ENCODE measurements at regions not wholly inside any gene's neighbourhood (a gene's known extent, or its start where the extent isn't known, plus 50 kb on each side); places are given as distances from the start of the nearest gene placed in this dataset.
"Not testable (repeated sequence)": the region's sequence is repeated elsewhere in the genome, so short reads cannot be mapped to it uniquely, and the experiment has no call there.

DNA sequence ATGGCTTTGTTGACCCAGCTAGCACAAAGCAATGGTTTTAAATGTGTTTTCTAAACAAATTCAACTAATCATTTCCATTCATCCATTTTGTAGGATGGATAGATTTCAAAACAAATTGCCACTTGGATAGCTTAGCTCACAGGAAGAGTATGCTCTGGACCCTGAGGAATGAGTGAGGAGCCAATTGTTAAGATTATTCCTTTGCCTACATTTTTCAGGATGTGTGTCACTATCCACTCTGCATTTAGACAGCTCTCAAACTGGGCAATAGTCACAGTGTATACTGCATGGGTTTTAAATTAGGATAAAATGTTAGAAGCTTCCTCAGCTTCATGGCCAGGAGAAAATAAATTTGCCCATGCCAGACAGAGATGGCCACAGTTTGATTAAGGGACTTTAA, 605.6 kb upstream of the TEX47 start:
- DNase-seq = no peak

DNA sequence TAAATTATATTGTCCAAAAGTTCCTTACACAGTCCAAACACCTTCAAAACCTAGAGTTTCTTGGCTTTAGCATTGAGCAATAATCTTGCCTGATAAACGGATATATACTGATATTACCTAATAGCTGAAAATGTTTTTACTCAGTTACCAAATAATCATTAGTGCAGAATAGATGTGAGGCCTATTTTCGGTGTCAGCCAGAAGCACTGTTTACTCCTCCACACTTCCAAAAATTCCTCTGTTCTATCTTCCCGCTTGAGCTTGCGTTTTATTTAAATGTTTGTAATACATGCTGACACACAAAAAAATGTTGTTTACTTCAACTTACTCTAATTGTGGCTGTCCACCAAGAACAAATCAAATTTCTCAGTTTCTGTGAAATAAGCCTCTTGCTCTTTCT, 606.2 kb upstream of the TEX47 start:
- DNase-seq = no peak

DNA sequence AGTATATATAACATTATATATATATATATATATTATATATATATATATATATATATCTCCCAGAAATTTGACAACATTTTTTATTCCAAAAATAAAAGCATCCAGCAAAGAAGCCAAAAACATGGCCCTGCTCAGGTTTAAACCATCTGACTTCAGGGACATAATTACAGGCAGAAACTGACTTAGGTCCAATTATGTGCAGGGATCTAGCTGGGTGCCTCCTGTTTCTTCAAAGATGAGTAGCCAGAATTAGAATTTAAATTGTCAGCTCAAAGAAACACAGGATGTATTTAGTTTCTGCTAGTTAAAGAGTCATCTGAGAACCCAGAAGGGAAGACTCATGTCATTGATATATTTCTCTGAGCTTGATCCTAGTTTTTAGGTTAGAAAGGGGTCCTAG, 656.4 kb upstream of the TEX47 start:
- DNase-seq = no peak

GRCh38 chr7:89456556-89456955, 661.0 kb upstream of the TEX47 start:
- DNase-seq = no peak

DNA sequence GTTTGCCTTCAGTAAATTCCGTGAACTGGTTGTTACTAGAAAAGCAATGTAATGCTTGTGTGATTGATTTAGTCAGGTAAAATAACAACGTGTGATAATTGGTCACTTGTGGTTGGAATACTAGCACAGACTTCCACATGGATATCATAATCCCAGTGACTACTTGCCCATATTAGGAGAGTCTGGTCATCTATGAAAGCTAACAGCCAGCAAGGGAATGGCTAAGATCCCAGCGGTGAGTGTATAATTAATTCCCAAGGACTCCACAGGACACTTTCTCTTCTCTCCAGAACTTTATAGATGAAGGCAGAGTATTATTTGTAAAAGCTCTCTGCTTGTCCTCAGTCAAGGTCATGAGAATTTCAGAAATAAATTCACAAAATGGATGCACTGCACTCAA, 662.6 kb upstream of the TEX47 start:
- DNase-seq = no peak

DNA sequence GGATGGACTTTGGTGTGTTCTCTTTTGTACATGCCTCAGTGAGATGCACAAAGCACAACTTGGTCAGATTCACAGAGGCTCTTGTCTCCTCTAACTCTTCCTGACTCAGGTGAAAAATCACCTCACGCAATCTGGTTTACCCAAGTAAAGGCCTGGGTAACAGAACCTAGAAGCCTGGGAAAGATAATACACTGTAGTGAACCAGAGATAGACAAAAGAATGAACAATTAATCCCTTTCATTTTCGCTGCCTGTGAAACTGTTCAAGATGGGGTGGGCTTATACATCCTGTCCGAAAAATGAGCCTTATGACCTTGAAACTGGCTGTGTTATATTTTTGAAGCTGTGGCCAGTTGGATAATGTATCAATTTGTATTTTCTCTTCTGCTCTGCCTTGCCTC, 678.9 kb upstream of the TEX47 start:
- no peak for DNase-seq

DNA sequence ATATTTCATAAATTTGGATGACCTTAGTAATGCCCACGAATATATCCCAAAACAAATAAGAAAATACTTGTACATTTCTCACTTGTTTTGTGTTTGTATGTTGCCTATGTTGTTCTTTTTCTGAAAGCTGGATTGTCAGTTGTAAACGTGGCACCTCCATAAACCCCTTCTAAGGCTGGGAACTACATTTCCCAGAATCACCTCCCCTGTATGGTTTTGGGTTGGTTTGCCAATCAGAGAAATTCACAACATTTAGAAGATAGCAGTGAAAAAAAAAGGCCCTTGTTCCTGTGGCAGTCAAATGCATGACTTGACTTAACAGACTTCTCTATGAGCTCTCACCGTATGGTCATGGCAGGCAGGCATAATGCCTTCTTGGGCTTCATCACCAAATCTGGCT, 676.3 kb upstream of the STEAP1 start:
- DNase-seq = no peak

DNA sequence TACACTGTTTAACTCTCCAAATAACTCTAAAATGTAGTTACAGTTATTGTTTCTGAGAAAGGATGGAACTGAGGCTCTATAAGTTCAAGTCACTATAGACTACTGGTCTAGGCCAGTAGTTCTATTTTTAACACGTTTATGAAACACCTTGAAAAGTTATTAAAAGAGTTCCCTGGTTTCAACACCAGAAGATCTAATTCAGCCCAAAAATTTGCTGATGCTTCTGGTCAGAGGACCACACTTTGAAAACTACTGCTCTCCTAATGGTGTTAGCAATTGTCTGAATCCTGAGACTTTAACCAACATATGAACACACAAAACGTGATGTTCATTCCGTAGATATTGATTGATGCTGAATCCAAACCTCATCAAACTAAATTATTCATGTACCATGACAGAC, 658.6 kb upstream of the STEAP1 start:
- DNase-seq = no peak

GRCh38 chr7:89500084-89500483, 654.2 kb upstream of the STEAP1 start:
- no peak for DNase-seq

- DNase-seq = no peak
Measured at GRCh38 chr7:89503281-89503680, 651.0 kb upstream of the STEAP1 start.

DNA sequence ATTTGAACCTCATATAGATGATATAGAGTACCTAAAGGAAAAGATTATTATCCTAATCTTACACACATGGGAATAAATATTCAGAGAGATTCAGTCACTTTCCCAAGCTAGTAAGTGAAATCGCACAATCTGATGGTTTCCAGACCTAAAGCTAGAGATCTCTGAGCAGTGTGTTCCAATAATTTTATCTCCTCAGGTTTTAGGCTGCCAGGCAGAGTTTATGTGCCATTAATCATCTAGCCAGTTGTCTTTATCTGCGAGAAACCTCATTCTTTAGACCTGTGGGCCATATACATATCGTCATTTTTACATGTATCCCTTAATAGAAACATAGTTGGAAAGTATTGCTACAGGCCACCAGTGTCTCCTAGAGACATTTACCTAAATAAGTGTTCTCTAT, 647.2 kb upstream of the STEAP1 start:
- no peak for DNase-seq

- no peak for DNase-seq
Measured at GRCh38 chr7:89511900-89512299, 642.4 kb upstream of the STEAP1 start.

GRCh38 chr7:89514970-89515369, 639.3 kb upstream of the STEAP1 start:
- no peak for DNase-seq

DNA sequence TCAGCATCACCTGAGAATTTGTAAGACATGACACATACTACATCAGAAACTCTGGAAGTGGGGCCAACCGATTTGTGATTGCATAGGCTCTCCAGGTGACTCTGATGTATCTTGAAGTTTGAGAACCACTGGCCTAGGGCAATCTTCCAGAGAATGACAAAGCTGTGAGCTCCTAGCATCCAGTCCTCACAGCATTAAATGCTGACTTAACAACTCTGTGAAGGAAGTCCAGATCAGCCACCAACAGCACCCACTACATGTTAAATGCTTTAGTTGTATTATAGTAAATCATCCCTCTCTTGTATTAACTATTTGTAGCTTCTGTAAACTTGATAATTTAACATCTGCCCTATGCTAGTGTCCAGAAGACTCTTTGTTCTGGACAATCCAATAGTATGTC, 636.5 kb upstream of the STEAP1 start:
- DNase-seq = no peak

DNA sequence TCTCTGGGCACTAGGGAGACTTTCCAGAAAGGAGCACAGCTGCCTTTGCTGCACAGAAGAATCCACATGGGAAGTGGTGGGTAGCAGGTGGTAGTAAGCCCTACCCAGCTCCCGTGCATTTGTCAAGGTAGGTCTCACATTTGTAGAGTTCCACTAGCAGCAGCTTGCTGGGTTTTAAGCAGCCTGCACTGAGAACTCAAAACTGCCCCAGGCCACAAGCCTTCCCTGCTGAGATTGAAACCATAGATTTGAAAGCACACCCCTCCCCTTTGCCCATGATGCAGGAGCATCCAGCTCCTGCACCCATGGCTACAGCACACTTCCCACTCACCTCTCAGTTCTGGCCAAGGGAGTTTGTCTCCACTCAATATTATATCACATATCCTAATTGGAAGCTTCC, 604.5 kb upstream of the STEAP1 start:
- no peak for DNase-seq

- DNase-seq = no peak
Measured at GRCh38 chr7:89554209-89554608, 600.1 kb upstream of the STEAP1 start.

GRCh38 chr7:89559596-89559995, 594.7 kb upstream of the STEAP1 start:
- DNase-seq = no peak

DNA sequence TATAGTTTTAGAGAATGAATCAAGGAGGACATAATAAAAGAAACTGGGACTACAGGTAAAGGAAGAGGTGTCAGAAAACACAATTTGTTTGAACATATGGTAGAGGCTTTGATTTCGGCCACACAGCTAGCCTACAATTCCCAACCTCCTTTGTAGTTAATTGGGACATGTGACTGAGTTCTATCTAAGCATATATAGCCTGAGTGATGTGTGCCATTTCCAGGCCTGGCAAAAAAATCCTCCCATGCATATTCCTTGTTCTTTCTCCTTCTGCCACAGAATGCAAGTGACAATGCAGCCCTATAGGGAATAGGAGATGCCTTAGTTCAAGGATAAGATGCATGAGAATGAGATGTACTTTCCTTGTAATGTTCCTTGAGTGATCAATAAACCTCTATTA, 590.7 kb upstream of the STEAP1 start:
- no peak for DNase-seq

- DNase-seq = peak in 1 of 51 donors; percentile 12
Measured at GRCh38 chr7:89584896-89585295, 569.4 kb upstream of the STEAP1 start.

DNA sequence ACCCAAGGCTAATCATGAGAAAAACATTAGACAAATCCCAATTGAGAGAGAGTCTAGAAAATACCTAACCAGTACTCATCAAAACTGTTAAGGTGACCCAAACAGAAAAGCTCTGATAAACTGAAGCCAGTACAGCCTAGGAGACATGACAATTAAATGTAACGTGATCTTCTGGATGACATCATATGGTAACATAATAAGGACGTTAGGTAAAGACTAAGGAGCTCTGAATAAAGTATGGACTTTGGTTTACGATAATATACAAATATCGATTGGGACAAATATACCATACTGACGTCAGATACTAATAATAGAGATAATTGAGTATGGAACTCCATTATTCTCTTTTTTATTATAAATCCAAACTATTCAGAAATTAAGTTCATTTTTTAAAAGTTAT, 561.1 kb upstream of the STEAP1 start:
- no peak for DNase-seq

DNA sequence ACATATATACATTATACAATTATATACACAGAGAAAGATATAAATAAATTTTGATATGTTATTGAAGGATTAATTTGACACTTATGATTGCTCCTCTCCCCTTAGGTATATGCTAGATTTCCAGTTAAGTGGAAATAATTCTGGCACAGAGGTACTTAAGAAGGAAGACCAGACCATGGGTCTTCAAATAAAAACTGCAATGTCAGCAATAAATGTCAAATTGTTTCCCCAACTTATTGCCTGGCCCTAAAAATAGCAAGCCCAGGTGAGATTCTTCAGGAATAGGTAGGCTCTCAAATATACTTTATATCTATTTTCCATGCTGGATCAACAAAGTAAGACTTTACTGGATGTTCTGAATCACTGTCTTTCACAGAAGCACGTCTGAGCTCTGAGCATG, 551.3 kb upstream of the STEAP1 start:
- no peak for DNase-seq

DNA sequence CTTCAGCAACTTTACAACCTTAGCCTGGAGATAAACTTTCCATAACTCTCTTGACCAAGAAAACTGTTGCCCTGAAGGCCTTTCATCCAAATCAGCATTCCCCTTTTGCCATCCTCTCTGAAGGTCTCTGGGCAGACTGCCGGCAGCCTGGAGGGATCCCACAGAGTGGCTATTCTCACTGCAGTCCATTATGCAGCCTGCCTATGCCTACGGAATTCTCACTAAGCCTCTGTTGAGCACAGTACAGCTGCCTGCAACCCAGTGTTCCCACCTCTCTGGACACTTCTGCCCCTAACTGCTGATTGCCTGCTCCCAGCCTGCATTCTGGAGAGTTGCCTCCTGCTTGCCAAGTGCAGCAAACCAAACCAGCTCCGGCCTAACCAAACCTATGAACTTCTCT, 548.9 kb upstream of the STEAP1 start:
- peak in 11 of 51 donors; percentile 1 to 42 (median 13) for DNase-seq

DNA sequence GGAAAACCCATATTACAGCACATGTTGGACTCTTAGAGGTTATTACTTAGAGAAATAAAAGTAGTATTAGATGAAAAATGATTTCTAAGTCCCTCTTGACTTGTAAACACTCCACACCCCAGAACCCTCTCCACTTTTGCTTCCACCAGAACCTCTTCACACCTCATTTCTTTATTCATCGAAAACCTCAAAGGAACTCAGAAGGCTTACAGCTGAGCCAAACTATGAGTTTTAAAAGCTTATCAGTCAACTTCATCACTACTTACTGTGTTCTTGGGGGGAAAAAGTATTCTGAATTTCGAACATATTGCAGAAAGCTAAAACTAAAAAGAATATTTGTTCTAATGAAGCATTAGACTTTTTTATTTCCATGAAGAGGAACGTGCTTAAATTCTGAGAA, 547.8 kb upstream of the STEAP1 start:
- no peak for DNase-seq

DNA sequence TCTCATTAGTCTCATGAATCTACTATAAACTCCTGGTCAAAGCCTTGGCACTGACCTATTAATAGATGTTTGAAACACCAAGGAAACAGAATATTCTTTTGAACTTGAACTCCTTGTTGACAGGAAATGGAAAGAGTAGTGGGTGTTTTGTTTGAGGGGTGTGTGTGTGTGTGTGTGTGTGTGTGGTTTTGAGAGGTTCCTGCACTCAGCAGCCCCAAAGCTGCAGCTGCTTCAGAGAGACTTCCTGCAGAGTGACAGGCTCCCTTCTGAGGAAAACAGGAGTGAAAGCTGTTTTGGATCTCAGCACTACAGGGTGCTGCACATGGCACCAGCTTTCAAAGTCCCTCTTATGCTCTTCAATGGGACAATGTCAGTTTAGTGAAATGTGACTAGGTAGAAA, 546.5 kb upstream of the STEAP1 start:
- no peak for DNase-seq

DNA sequence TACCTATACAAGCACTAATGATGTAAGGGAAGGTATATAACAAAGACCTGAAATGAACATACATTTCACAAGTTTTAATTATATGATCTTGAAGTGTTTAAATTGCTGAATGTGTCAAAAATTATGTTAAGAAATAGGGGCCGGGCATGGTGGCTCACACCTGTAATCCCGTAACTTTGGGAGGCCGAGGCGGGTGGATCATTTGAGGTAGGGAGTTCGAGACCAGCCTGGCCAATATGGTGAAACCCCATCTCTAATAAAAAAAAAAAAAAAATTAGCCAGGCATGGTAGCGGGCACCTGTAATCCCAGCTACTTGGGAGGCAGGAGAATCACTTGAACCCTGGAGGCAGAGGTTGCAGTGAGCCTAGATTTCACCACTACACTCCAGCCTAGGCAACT, 537.4 kb upstream of the STEAP1 start:
- not testable (repeated sequence) for DNase-seq
